HuH-7.5 (cell line): ENCODE measurements at regions not wholly inside any gene's neighbourhood (a gene's known extent, or its start where the extent isn't known, plus 50 kb on each side); places are given as distances from the start of the nearest gene placed in this dataset.
"Not testable (repeated sequence)": the region's sequence is repeated elsewhere in the genome, so short reads cannot be mapped to it uniquely, and the experiment has no call there.

Experiments
- DNase-seq: peaks from one replicate; pipeline ENCODE4 v3.0.0; 2011; ENCODE audit warnings: low spot score

- no peak for DNase-seq
Measured at GRCh38 chr6:167392631-167393316, 67.9 kb downstream of the TTLL2 start.

- no peak for DNase-seq
Measured at GRCh38 chr6:167393731-167394130, 68.8 kb downstream of the TTLL2 start.

- no peak for DNase-seq
Measured at GRCh38 chr6:167394339-167394738, 69.5 kb downstream of the TTLL2 start.

- DNase-seq = no peak
Measured at GRCh38 chr6:167394820-167395219, 69.9 kb downstream of the TTLL2 start.

GRCh38 chr6:167396068-167396658, 71.3 kb downstream of the TTLL2 start:
- DNase-seq = no peak

- peak; percentile 42 for DNase-seq
Measured at GRCh38 chr6:167396659-167397490, 72.0 kb downstream of the TTLL2 start.

- no peak for DNase-seq
Measured at GRCh38 chr6:167397712-167398111, 72.8 kb downstream of the TTLL2 start.

GRCh38 chr6:167398214-167399050, 73.5 kb downstream of the TTLL2 start:
- peak; percentile 70 for DNase-seq

- DNase-seq = no peak
Measured at GRCh38 chr6:167399051-167399387, 74.1 kb downstream of the TTLL2 start.

- no peak for DNase-seq
Measured at GRCh38 chr6:167399599-167399998, 74.7 kb downstream of the TTLL2 start.

- DNase-seq = no peak
Measured at GRCh38 chr6:167400482-167401138, 75.7 kb downstream of the TTLL2 start.

GRCh38 chr6:167401525-167402194, 76.8 kb downstream of the TTLL2 start:
- no peak for DNase-seq

- no peak for DNase-seq
Measured at GRCh38 chr6:167402195-167402686, 77.4 kb downstream of the TTLL2 start.

GRCh38 chr6:167403427-167403826, 78.5 kb downstream of the TTLL2 start:
- DNase-seq = no peak

- no peak for DNase-seq
Measured at GRCh38 chr6:167404385-167405049, 79.6 kb downstream of the TTLL2 start.

GRCh38 chr6:167405778-167406532, 81.1 kb downstream of the TTLL2 start:
- DNase-seq = no peak

GRCh38 chr6:167406533-167407238, 81.8 kb downstream of the TTLL2 start:
- DNase-seq = not testable (repeated sequence)

GRCh38 chr6:167407239-167408064, 82.6 kb downstream of the TTLL2 start:
- DNase-seq = no peak
